ENCODE measurements at regions not wholly inside any gene's neighbourhood (a gene's known extent, or its start where the extent isn't known, plus 50 kb on each side); places are given as distances from the start of the nearest gene placed in this dataset.
"Not testable (repeated sequence)": the region's sequence is repeated elsewhere in the genome, so short reads cannot be mapped to it uniquely, and the experiment has no call there.

- H3K4me2 ChIP-seq (ENCODE audit: insufficient read depth, low read length) = no peak overlapping the region
- ATAC-seq (ENCODE audit: insufficient read depth, low read depth) (no peak), DNase-seq (no peak)
- H3K4me1 ChIP-seq (ENCODE audit: insufficient read depth, low read length) = no peaks in the 10 kb centered on the region
- H3K27me3 ChIP-seq (ENCODE audit: insufficient read depth, low read length, poor library complexity) = no peaks in the 10 kb centered on the region
- H3K27ac ChIP-seq (ENCODE audit: low read length) = no peak overlapping the region
- H4K20me1 ChIP-seq (ENCODE audit: insufficient read depth, low read length) = no peaks in the 10 kb centered on the region
- no peak overlapping the region for H3K9ac ChIP-seq (ENCODE audit: low read depth, low read length)
- H3K79me2 ChIP-seq (ENCODE audit: insufficient read depth, low read length) = no peaks in the 10 kb centered on the region
- H3K36me3 ChIP-seq (ENCODE audit: insufficient read depth, low read length) = no peaks in the 10 kb centered on the region
- H3K9me3 ChIP-seq (ENCODE audit: insufficient read depth, low read length, severe bottlenecking) = no peaks in the 10 kb centered on the region
- H2AFZ ChIP-seq (ENCODE audit: low read depth, low read length) = no peak overlapping the region
- no peak overlapping the region for H3K4me3 ChIP-seq (ENCODE audit: low read depth in 1 of 2, low read length in 2 of 2)
- TF ChIP-seq EZH2 (IDR thresholded peaks at IDR 0.05; ENCODE audit: borderline replicate concordance, low read depth, low read length, severe bottlenecking) (no peak), CTCF (IDR thresholded peaks at IDR 0.05; ENCODE audit: borderline replicate concordance, extremely low read depth, low read length, poor library complexity, severe bottlenecking) (no peak)
Measured at GRCh38 chr11:89612096-89612495, 98.0 kb upstream of the TRIM77 start.

GRCh38 chr11:89613911-89614310, 96.2 kb upstream of the TRIM77 start:
- no peaks in the 10 kb centered on the region for H3K9me3 ChIP-seq (ENCODE audit: insufficient read depth, low read length, severe bottlenecking)
- H2AFZ ChIP-seq (ENCODE audit: low read depth, low read length) = no peak overlapping the region
- no peaks in the 10 kb centered on the region for H3K79me2 ChIP-seq (ENCODE audit: insufficient read depth, low read length)
- no peaks in the 10 kb centered on the region for H3K27me3 ChIP-seq (ENCODE audit: insufficient read depth, low read length, poor library complexity)
- H3K36me3 ChIP-seq (ENCODE audit: insufficient read depth, low read length) = no peaks in the 10 kb centered on the region
- H4K20me1 ChIP-seq (ENCODE audit: insufficient read depth, low read length) = no peaks in the 10 kb centered on the region
- no peak overlapping the region for H3K4me3 ChIP-seq (ENCODE audit: low read depth in 1 of 2, low read length in 2 of 2)
- H3K27ac ChIP-seq (ENCODE audit: low read length) = no peak overlapping the region
- no peak for DNase-seq
- H3K9ac ChIP-seq (ENCODE audit: low read depth, low read length) = no peak overlapping the region
- H3K4me2 ChIP-seq (ENCODE audit: insufficient read depth, low read length) = no peak overlapping the region
- no peak for TF ChIP-seq EZH2 (IDR thresholded peaks at IDR 0.05; ENCODE audit: borderline replicate concordance, low read depth, low read length, severe bottlenecking)
- no peak for TF ChIP-seq CTCF (IDR thresholded peaks at IDR 0.05; ENCODE audit: borderline replicate concordance, extremely low read depth, low read length, poor library complexity, severe bottlenecking)
- no peaks in the 10 kb centered on the region for H3K4me1 ChIP-seq (ENCODE audit: insufficient read depth, low read length)
- ATAC-seq (ENCODE audit: insufficient read depth, low read depth) = no peak

- H3K79me2 ChIP-seq (ENCODE audit: insufficient read depth, low read length); H2AFZ ChIP-seq (ENCODE audit: low read depth, low read length); H3K9me3 ChIP-seq (ENCODE audit: insufficient read depth, low read length, severe bottlenecking); H3K27me3 ChIP-seq (ENCODE audit: insufficient read depth, low read length, poor library complexity); H3K4me1 ChIP-seq (ENCODE audit: insufficient read depth, low read length); H3K27ac ChIP-seq (ENCODE audit: low read length); H3K36me3 ChIP-seq (ENCODE audit: insufficient read depth, low read length); H4K20me1 ChIP-seq (ENCODE audit: insufficient read depth, low read length); ATAC-seq (ENCODE audit: insufficient read depth, low read depth); H3K9ac ChIP-seq (ENCODE audit: low read depth, low read length); H3K4me3 ChIP-seq (ENCODE audit: low read depth in 1 of 2, low read length in 2 of 2); DNase-seq; H3K4me2 ChIP-seq (ENCODE audit: insufficient read depth, low read length): not testable (repeated sequence)
Measured at GRCh38 chr11:89614428-89614827, 95.7 kb upstream of the TRIM77 start.

- H3K9ac ChIP-seq (ENCODE audit: low read depth, low read length); H3K79me2 ChIP-seq (ENCODE audit: insufficient read depth, low read length); H2AFZ ChIP-seq (ENCODE audit: low read depth, low read length); H3K4me1 ChIP-seq (ENCODE audit: insufficient read depth, low read length); H3K4me2 ChIP-seq (ENCODE audit: insufficient read depth, low read length); ATAC-seq (ENCODE audit: insufficient read depth, low read depth); H4K20me1 ChIP-seq (ENCODE audit: insufficient read depth, low read length); H3K36me3 ChIP-seq (ENCODE audit: insufficient read depth, low read length); H3K9me3 ChIP-seq (ENCODE audit: insufficient read depth, low read length, severe bottlenecking); H3K4me3 ChIP-seq (ENCODE audit: low read depth in 1 of 2, low read length in 2 of 2); DNase-seq; H3K27me3 ChIP-seq (ENCODE audit: insufficient read depth, low read length, poor library complexity); H3K27ac ChIP-seq (ENCODE audit: low read length): not testable (repeated sequence)
Measured at GRCh38 chr11:89615642-89616041, 94.5 kb upstream of the TRIM77 start.

GRCh38 chr11:89616161-89616560, 93.9 kb upstream of the TRIM77 start:
- H3K27ac ChIP-seq (ENCODE audit: low read length); H3K9me3 ChIP-seq (ENCODE audit: insufficient read depth, low read length, severe bottlenecking); H3K27me3 ChIP-seq (ENCODE audit: insufficient read depth, low read length, poor library complexity); H3K36me3 ChIP-seq (ENCODE audit: insufficient read depth, low read length); DNase-seq; H4K20me1 ChIP-seq (ENCODE audit: insufficient read depth, low read length); H3K4me3 ChIP-seq (ENCODE audit: low read depth in 1 of 2, low read length in 2 of 2); H3K4me2 ChIP-seq (ENCODE audit: insufficient read depth, low read length); H2AFZ ChIP-seq (ENCODE audit: low read depth, low read length); H3K4me1 ChIP-seq (ENCODE audit: insufficient read depth, low read length); H3K9ac ChIP-seq (ENCODE audit: low read depth, low read length); H3K79me2 ChIP-seq (ENCODE audit: insufficient read depth, low read length); ATAC-seq (ENCODE audit: insufficient read depth, low read depth): not testable (repeated sequence)
